Chondrocyte (in vitro differentiated cells): ENCODE measurements at regions not wholly inside any gene's neighbourhood (a gene's known extent, or its start where the extent isn't known, plus 50 kb on each side); places are given as distances from the start of the nearest gene placed in this dataset.

Experiments used
- DNase-seq: peaks from one replicate; pipeline ENCODE4 v3.0.0; 2021; ENCODE audit warnings: mixed read lengths, low spot score
- H3K27ac Mint-ChIP-seq: one replicate; pipeline ENCODE4 v1.8.0; 2021; ENCODE audit warnings: mild to moderate bottlenecking, moderate library complexity, mixed read lengths; ENCODE audit not compliant: unreplicated experiment
- H3K27me3 Mint-ChIP-seq: 2 replicates; pipeline ENCODE4 v1.8.0; 2021; ENCODE audit warnings: low read depth, mixed read lengths
- H3K36me3 Mint-ChIP-seq: 2 replicates; pipeline ENCODE4 v1.8.0; 2021; ENCODE audit warnings: low read depth, mixed read lengths
- H3K4me1 Mint-ChIP-seq: 2 replicates; pipeline ENCODE4 v1.8.0; 2021; ENCODE audit warnings: low read depth, mild to moderate bottlenecking, mixed read lengths
- H3K4me3 Mint-ChIP-seq: one replicate; pipeline ENCODE4 v1.8.0; 2021; ENCODE audit warnings: mild to moderate bottlenecking, moderate library complexity, mixed read lengths; ENCODE audit not compliant: unreplicated experiment
- H3K9me3 Mint-ChIP-seq: 2 replicates; pipeline ENCODE4 v1.8.0; 2021; ENCODE audit warnings: low read depth, mixed read lengths
- TF ChIP-seq, protein P1 (sequence below): fragments of 200-600 bp; sonication (generic); IDR thresholded peaks from 2 replicates; pipeline ENCODE4 v1.5.0; 2021; ENCODE audit warnings: antibody characterized with exemption, mild to moderate bottlenecking, moderate library complexity

DNA sequence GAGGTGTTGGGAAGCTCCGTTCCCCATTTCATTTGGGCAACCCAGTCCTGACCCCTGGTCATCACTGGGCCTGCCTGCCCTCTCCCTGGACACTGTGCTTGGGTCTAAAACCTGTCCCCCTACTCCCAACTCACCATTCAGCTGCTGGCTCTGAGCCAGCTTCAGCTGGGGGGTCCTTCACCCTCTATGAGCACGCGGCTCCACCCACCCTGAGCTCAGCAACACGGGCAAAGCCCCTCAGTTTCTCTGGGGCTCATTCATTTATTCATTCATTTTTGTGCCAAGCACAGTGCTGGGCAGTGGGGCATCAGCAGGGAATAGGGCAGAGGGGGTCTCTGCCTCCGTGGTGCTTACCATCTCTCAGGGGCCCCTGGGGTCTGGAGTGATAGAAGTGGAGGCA is 199.8 kb upstream of the MVB12B start:
- H3K4me3 Mint-ChIP-seq: no peak overlapping the region
- H3K4me1 Mint-ChIP-seq: peaks cover 11% of the 10 kb centered on the region
- H3K9me3 Mint-ChIP-seq: peaks cover 5% of the 10 kb centered on the region
- TF ChIP-seq, protein P1, sequence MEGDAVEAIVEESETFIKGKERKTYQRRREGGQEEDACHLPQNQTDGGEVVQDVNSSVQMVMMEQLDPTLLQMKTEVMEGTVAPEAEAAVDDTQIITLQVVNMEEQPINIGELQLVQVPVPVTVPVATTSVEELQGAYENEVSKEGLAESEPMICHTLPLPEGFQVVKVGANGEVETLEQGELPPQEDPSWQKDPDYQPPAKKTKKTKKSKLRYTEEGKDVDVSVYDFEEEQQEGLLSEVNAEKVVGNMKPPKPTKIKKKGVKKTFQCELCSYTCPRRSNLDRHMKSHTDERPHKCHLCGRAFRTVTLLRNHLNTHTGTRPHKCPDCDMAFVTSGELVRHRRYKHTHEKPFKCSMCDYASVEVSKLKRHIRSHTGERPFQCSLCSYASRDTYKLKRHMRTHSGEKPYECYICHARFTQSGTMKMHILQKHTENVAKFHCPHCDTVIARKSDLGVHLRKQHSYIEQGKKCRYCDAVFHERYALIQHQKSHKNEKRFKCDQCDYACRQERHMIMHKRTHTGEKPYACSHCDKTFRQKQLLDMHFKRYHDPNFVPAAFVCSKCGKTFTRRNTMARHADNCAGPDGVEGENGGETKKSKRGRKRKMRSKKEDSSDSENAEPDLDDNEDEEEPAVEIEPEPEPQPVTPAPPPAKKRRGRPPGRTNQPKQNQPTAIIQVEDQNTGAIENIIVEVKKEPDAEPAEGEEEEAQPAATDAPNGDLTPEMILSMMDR: no peak
- DNase-seq: peak; percentile 48
- peaks cover 64% of the 10 kb centered on the region for H3K27me3 Mint-ChIP-seq
- H3K27ac Mint-ChIP-seq: no peak overlapping the region
- peaks cover 2% of the 10 kb centered on the region for H3K36me3 Mint-ChIP-seq

DNA sequence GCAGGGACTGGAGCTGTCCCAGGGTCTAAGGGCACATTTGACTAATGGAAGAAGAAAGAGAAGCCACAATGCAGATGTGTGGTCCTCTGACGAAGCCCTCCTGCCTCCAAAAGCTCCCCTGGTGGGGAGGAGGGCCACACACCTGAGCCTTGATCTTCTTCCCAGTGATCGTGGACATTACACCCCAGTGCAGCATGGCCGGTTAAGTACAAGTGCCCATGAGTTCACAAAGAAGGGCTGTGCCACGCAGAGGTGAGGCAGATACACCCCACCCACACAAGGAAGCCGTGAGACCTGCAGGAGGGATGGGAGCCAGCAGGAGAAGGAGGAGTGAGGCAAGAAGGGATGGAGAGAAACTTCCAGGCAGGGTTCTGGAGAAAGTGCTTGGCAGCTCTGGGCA is 199.0 kb upstream of the MVB12B start:
- H3K4me3 Mint-ChIP-seq: no peak overlapping the region
- H3K27me3 Mint-ChIP-seq: peaks cover 63% of the 10 kb centered on the region
- peak; percentile 62 for DNase-seq

DNA sequence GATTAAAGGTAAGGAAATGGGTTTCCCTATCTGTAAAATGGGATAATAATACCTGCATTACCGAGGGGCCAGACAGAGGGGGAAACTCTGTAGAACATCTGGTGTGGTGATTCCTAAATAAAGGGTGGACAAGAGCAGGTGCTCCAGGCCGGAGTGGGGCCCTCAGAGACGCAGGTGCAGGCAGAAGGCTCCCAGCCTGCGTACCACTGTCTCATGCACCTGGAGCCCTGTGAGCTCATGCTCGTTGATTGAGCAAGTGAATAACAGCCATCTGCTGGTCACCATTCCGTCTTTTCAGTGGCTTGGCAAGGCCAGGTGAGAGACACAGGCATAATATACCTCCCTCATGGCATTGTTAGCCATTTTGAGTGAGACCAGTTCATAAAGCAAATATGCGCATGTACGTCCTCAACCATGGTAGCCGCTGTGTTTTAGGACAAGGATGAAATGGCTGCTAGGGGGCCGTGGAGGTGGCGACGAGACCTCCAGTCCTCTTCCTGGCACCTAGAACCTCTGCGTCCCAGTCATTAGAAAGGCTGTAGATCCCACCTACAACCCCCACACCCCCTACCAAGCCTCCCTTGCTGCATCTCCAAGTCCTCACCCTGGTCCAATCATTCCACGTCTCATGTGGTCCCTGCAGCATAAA is 198.0 kb upstream of the MVB12B start:
- peak; percentile 30 for DNase-seq
- Mint-ChIP-seq H3K9me3 (peaks cover 12% of the 10 kb centered on the region), H3K4me3 (no peak overlapping the region), H3K27ac (no peak overlapping the region), H3K4me1 (peaks cover 11% of the 10 kb centered on the region), H3K27me3 (peaks cover 63% of the 10 kb centered on the region), H3K36me3 (peaks cover 4% of the 10 kb centered on the region)
- TF ChIP-seq, protein P1: no peak

More for the DNA sequence above, 199.0 kb upstream of the MVB12B start:
- Mint-ChIP-seq H3K4me1 (peaks cover 11% of the 10 kb centered on the region), H3K36me3 (peaks cover 2% of the 10 kb centered on the region), H3K27ac (no peak overlapping the region), H3K9me3 (peaks cover 5% of the 10 kb centered on the region)
- TF ChIP-seq, protein P1: no peak

DNA sequence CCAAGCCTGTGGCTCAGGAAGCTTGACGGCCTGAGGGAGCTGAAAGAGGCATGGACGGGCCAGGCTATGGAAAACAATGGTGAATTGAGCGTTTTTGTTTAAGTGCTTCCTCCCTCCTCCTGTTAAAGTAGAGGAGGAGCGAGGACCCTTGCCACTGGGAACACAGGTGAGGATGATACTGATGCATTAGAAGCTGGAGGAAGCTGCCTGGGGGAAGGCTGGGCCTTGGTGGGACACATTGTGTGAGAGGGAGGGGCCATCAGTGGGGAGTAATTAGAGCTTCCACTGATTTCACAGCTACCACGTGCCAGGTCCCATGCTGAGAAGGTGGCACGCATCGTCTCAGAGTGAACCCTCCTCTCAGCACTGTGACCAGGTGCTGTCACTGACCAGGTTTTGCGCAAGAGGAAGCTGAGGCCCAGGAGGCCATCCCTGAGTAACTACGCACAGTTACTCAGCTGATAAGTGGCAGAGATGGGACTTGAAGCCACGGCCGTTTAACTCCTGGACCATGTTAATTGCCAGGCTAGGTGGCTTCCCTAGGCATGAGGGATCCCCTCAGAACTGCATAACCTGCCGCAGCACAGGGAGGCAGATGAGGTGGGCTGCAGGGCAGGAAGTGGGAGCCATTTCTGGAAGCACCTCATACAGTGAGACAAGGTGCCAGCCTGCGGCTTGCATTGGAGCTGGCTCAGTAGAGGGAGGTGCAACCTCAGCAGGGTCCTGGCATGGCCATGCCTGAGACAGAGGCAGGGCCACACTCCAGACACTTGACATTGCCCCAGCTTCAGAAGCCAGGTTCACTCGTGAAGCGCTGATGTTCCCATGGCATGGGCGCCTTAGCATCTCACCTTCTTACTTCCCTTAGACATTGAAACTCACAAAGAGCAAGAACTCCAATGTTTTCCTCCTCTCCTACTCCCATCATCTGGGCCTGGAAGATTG is 195.3 kb upstream of the MVB12B start:
- Mint-ChIP-seq H3K4me1 (no peaks in the 10 kb centered on the region), H3K9me3 (peaks cover 18% of the 10 kb centered on the region), H3K27ac (no peak overlapping the region), H3K36me3 (peaks cover 3% of the 10 kb centered on the region), H3K4me3 (no peak overlapping the region), H3K27me3 (peaks cover 73% of the 10 kb centered on the region)
- TF ChIP-seq, protein P1: no peak
- DNase-seq: no peak

DNA sequence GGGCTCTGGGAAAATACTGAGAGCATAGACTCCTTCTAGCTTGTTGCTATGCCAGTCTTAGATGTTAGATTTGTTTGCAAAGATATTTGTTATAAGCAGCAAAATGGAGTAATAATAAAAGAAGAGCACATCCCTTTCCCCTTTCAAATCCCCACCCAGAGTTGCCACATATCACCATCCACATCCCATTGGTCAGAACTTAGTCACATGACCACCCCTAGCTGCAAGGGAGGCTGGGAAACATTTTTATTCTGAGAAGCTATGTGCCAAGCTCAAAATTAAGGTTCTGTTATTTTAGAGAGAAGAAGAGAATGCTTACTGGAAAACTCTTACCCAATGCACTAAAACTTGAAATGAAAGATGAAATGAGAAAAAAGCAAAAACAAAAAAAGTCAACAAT is 193.9 kb upstream of the MVB12B start:
- no peak overlapping the region for H3K27ac Mint-ChIP-seq
- DNase-seq: no peak
- no peaks in the 10 kb centered on the region for H3K4me1 Mint-ChIP-seq
- peaks cover 20% of the 10 kb centered on the region for H3K9me3 Mint-ChIP-seq
- H3K27me3 Mint-ChIP-seq: peaks cover 64% of the 10 kb centered on the region
- TF ChIP-seq, protein P1: no peak
- no peak overlapping the region for H3K4me3 Mint-ChIP-seq
- H3K36me3 Mint-ChIP-seq: peaks cover 3% of the 10 kb centered on the region
